MM.1S (cell line): ENCODE measurements at regions not wholly inside any gene's neighbourhood (a gene's known extent, or its start where the extent isn't known, plus 50 kb on each side); places are given as distances from the start of the nearest gene placed in this dataset.

Experiments used
- EZH2 ChIP-seq: fragments of 300-600 bp; sonication (generic); optimal IDR thresholded peaks from 2 replicates; pipeline ENCODE3; 2017; ENCODE audit warnings: low read depth, mild to moderate bottlenecking, antibody characterized with exemption, low read length, mixed read lengths
- EZH2phosphoT487 ChIP-seq: fragments of 300-600 bp; sonication (generic); IDR thresholded peaks from 2 replicates; pipeline ENCODE4 v1.6.1; 2018; ENCODE audit warnings: antibody characterized with exemption, low read length
- TF ChIP-seq, protein P1 (sequence below): fragments of 300-600 bp; sonication (generic); IDR thresholded peaks from 2 replicates; pipeline ENCODE4 v1.5.1; 2016; ENCODE audit warnings: antibody characterized with exemption, low read length, mixed read lengths

DNA sequence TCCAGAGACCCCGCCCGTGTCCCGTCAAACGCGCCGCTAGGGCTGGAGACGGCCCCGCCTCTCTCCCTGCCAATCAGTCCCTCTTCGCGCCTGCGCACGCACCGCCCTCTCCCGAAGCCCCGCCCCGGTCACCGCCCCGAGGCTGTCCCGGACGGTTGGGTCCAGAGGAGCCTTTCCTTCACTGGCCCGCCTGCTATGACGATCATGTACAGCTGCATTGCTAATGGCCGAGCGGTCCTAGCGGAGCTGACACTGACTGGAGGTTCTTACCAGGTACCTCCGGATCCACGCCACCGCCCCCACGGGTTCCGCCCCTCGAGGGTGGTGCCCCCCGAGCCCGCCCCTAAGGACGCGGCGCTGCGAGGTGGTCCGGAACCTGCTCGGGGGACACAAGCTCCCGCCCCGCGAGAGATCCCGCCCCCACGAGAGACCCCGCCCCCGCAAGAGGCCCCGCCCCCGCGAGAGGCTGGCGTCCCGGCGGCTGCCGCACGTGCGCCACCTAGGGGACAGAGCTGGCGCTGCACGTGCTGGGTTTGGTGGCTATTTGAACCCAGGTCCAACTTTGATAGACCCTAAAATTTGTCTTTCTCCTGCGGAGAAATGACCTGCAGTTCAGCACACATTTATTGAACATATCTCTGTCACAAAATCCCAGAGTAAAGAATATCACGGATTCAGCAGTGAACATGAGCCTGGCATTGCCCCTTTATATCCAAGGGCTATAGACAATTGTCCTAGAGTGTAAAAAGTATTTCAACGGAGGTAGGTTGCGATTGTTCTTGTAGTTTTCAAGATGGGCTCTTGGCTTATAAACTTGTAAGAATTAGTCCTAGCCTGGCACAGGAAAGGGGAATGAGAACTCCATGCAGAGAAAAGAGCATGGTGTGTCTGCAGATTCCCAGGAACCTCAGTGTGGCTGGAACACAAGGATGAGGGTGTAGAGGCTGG lies 88.7 kb downstream of the HNRNPD start:
- TF ChIP-seq, protein P1, sequence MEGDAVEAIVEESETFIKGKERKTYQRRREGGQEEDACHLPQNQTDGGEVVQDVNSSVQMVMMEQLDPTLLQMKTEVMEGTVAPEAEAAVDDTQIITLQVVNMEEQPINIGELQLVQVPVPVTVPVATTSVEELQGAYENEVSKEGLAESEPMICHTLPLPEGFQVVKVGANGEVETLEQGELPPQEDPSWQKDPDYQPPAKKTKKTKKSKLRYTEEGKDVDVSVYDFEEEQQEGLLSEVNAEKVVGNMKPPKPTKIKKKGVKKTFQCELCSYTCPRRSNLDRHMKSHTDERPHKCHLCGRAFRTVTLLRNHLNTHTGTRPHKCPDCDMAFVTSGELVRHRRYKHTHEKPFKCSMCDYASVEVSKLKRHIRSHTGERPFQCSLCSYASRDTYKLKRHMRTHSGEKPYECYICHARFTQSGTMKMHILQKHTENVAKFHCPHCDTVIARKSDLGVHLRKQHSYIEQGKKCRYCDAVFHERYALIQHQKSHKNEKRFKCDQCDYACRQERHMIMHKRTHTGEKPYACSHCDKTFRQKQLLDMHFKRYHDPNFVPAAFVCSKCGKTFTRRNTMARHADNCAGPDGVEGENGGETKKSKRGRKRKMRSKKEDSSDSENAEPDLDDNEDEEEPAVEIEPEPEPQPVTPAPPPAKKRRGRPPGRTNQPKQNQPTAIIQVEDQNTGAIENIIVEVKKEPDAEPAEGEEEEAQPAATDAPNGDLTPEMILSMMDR, result peak; percentile 85
- TF ChIP-seq EZH2, result no peak
- TF ChIP-seq EZH2phosphoT487, result no peak
